SK-N-SH treated with all-trans-retinoic acid at 6 μM for 48 hours (cell line): ENCODE measurements at regions not wholly inside any gene's neighbourhood (a gene's known extent, or its start where the extent isn't known, plus 50 kb on each side); places are given as distances from the start of the nearest gene placed in this dataset.

ENCODE experiments used
- ATAC-seq: fragments of 200-7000 bp; cut with Tn5 transposase; 3 replicates; pipeline ENCODE4 v1.9.1; 2020; ENCODE audit warnings: mild to moderate bottlenecking, moderate library complexity
- ARNTL ChIP-seq: fragments of 450-650 bp; formaldehyde crosslinking; IDR thresholded peaks from 2 replicates; pipeline ENCODE4 v1.5.0; 2020; ENCODE audit warnings: low read depth, mild to moderate bottlenecking, moderate library complexity, borderline replicate concordance
- BACH2 ChIP-seq: fragments of 250-450 bp; sonication (Bioruptor Pico); IDR thresholded peaks from 2 replicates; pipeline ENCODE4 v1.9.0; 2021; ENCODE audit warnings: mild to moderate bottlenecking, borderline replicate concordance
- CSDC2 ChIP-seq: fragments of 250-450 bp; sonication (Bioruptor Pico); IDR thresholded peaks from 2 replicates; pipeline ENCODE4 v1.5.0; 2020; ENCODE audit warnings: mild to moderate bottlenecking, moderate library complexity
- ESRRG ChIP-seq: fragments of 250-450 bp; sonication (Bioruptor Pico); IDR thresholded peaks from 2 replicates; pipeline ENCODE4 v1.6.1; 2021; ENCODE audit warnings: mild to moderate bottlenecking
- GLIS3 ChIP-seq: fragments of 250-450 bp; sonication (Bioruptor Pico); IDR thresholded peaks from 2 replicates; pipeline ENCODE4 v1.5.0; 2020; ENCODE audit warnings: mild to moderate bottlenecking, moderate library complexity
- ISL1 ChIP-seq: fragments of 250-450 bp; sonication (Bioruptor Pico); IDR thresholded peaks from 2 replicates; pipeline ENCODE4 v2.1.2; 2022; ENCODE audit warnings: mild to moderate bottlenecking, moderate library complexity
- OSR1 ChIP-seq: fragments of 250-450 bp; sonication (Bioruptor Pico); IDR thresholded peaks from 2 replicates; pipeline ENCODE4 v1.8.0; 2022; ENCODE audit warnings: moderate library complexity, mild to moderate bottlenecking, inconsistent platforms
- PPARA ChIP-seq: fragments of 250-450 bp; sonication (Bioruptor Pico); IDR thresholded peaks from 2 replicates; pipeline ENCODE4 v1.5.0; 2020; ENCODE audit warnings: mild to moderate bottlenecking, borderline replicate concordance
- RARB ChIP-seq: fragments of 250-450 bp; sonication (Bioruptor Pico); IDR thresholded peaks from 2 replicates; pipeline ENCODE4 v1.8.0; 2021; ENCODE audit warnings: mild to moderate bottlenecking, moderate library complexity
- SNAI2 ChIP-seq: fragments of 250-450 bp; sonication (Bioruptor Pico); IDR thresholded peaks from 2 replicates; pipeline ENCODE4 v1.5.0; 2020; ENCODE audit warnings: mild to moderate bottlenecking, moderate library complexity
- TCF4 ChIP-seq: fragments of 250-450 bp; sonication (Bioruptor Pico); IDR thresholded peaks from 2 replicates; pipeline ENCODE4 v1.8.0; 2021; ENCODE audit warnings: mild to moderate bottlenecking, moderate library complexity, borderline replicate concordance
- TOX ChIP-seq: fragments of 250-450 bp; sonication (Bioruptor Pico); IDR thresholded peaks from 2 replicates; pipeline ENCODE4 v1.8.0; 2021; ENCODE audit warnings: mild to moderate bottlenecking, moderate library complexity, borderline replicate concordance
- ZFP3 ChIP-seq: fragments of 250-450 bp; sonication (Bioruptor Pico); IDR thresholded peaks from 2 replicates; pipeline ENCODE4 v1.5.0; 2020; ENCODE audit warnings: mild to moderate bottlenecking, moderate library complexity
- ZFP30 ChIP-seq: fragments of 450-650 bp; formaldehyde crosslinking; IDR thresholded peaks from 2 replicates; pipeline ENCODE4 v1.5.0; 2022; ENCODE audit warnings: mild to moderate bottlenecking, moderate library complexity
- ZNF8 ChIP-seq: fragments of 450-650 bp; formaldehyde crosslinking; IDR thresholded peaks from 2 replicates; pipeline ENCODE4 v1.5.0; 2020; ENCODE audit warnings: mild to moderate bottlenecking, moderate library complexity
- TF ChIP-seq, protein P1 (sequence below): fragments of 250-450 bp; sonication (Bioruptor Pico); IDR thresholded peaks from 2 replicates; pipeline ENCODE4 v1.5.1; 2020; ENCODE audit warnings: low read depth, mild to moderate bottlenecking, moderate library complexity
- TF ChIP-seq, protein P2 (sequence below): fragments of 250-450 bp; sonication (Bioruptor Pico); IDR thresholded peaks from 2 replicates; pipeline ENCODE4 v1.5.1; 2021; ENCODE audit warnings: mild to moderate bottlenecking, moderate library complexity
- TF ChIP-seq, protein P3 (sequence below): fragments of 250-450 bp; sonication (Bioruptor Pico); IDR thresholded peaks from 2 replicates; pipeline ENCODE4 v1.8.0; 2020; ENCODE audit warnings: mild to moderate bottlenecking, moderate library complexity, borderline replicate concordance
- TF ChIP-seq, protein P4 (sequence below): fragments of 250-450 bp; sonication (Bioruptor Pico); IDR thresholded peaks from 2 replicates; pipeline ENCODE4 v1.8.0; 2021; ENCODE audit warnings: low read depth, mild to moderate bottlenecking, moderate library complexity, borderline replicate concordance

DNA sequence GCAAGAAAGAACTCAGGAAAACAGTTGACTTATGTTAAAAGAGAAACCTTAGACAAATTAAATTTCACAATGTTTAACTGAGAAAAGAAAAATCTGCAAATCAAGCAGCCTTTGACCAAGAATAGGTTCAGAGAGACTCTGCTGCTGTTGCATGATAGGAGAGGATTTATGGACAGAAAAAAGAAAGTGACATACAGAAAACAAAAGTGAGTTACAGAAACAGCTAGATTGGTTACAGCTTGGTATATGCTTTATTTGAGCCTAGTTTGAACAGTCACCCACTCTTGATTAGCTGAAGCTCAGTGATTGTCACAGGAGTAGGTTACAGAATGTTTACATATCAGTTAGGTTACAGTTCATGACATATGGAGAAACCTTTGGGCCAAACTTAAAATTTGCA lies 258.2 kb upstream of the SPOPL start:
- no peak for TF ChIP-seq ARNTL (CRISPR knock-in tag)
- TF ChIP-seq CSDC2 (CRISPR knock-in tag): no peak
- no peak for TF ChIP-seq SNAI2 (CRISPR knock-in tag)
- no peak for TF ChIP-seq TCF4 (CRISPR knock-in tag)
- TF ChIP-seq, protein P1, sequence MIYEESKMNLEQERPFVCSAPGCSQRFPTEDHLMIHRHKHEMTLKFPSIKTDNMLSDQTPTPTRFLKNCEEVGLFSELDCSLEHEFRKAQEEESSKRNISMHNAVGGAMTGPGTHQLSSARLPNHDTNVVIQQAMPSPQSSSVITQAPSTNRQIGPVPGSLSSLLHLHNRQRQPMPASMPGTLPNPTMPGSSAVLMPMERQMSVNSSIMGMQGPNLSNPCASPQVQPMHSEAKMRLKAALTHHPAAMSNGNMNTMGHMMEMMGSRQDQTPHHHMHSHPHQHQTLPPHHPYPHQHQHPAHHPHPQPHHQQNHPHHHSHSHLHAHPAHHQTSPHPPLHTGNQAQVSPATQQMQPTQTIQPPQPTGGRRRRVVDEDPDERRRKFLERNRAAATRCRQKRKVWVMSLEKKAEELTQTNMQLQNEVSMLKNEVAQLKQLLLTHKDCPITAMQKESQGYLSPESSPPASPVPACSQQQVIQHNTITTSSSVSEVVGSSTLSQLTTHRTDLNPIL (CRISPR knock-in tag): no peak
- TF ChIP-seq ZFP3: no peak
- no peak for TF ChIP-seq TOX (CRISPR knock-in tag)
- TF ChIP-seq ZFP30 (CRISPR knock-in tag): no peak
- ATAC-seq: no peak

DNA sequence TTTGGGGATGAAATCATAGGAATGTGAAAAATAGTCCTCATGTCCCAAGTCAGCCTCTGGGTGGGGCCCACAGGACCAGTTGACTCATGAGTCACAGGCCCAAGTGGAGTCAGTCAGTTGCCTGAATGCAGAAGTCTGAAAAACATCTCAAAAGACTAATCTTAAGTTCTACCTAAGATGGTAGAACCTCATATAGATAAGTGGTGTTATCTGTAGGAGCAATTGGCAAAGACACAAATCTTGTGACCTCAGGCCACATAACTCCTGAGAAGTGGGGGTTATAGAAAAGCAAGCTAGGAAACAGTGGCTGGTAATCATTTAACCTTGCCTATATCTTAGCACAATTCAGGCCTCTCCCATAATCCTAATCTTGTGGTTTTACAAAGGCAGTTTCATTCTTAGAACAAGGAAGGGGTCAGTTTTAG lies 257.1 kb upstream of the SPOPL start:
- no peak for TF ChIP-seq RARB (CRISPR knock-in tag)
- TF ChIP-seq ARNTL (CRISPR knock-in tag): no peak
- no peak for TF ChIP-seq BACH2 (CRISPR knock-in tag)
- TF ChIP-seq, protein P2, sequence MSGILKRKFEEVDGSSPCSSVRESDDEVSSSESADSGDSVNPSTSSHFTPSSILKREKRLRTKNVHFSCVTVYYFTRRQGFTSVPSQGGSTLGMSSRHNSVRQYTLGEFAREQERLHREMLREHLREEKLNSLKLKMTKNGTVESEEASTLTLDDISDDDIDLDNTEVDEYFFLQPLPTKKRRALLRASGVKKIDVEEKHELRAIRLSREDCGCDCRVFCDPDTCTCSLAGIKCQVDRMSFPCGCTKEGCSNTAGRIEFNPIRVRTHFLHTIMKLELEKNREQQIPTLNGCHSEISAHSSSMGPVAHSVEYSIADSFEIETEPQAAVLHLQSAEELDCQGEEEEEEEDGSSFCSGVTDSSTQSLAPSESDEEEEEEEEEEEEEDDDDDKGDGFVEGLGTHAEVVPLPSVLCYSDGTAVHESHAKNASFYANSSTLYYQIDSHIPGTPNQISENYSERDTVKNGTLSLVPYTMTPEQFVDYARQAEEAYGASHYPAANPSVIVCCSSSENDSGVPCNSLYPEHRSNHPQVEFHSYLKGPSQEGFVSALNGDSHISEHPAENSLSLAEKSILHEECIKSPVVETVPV (CRISPR knock-in tag): no peak
- no peak for TF ChIP-seq ESRRG
- TF ChIP-seq CSDC2 (CRISPR knock-in tag): no peak
- TF ChIP-seq ISL1 (CRISPR knock-in tag): no peak
- TF ChIP-seq, protein P1 (CRISPR knock-in tag): no peak
- no peak for TF ChIP-seq PPARA (CRISPR knock-in tag)
- TF ChIP-seq, protein P3, sequence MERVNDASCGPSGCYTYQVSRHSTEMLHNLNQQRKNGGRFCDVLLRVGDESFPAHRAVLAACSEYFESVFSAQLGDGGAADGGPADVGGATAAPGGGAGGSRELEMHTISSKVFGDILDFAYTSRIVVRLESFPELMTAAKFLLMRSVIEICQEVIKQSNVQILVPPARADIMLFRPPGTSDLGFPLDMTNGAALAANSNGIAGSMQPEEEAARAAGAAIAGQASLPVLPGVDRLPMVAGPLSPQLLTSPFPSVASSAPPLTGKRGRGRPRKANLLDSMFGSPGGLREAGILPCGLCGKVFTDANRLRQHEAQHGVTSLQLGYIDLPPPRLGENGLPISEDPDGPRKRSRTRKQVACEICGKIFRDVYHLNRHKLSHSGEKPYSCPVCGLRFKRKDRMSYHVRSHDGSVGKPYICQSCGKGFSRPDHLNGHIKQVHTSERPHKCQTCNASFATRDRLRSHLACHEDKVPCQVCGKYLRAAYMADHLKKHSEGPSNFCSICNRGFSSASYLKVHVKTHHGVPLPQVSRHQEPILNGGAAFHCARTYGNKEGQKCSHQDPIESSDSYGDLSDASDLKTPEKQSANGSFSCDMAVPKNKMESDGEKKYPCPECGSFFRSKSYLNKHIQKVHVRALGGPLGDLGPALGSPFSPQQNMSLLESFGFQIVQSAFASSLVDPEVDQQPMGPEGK: no peak
- TF ChIP-seq SNAI2 (CRISPR knock-in tag): no peak
- TF ChIP-seq, protein P4, sequence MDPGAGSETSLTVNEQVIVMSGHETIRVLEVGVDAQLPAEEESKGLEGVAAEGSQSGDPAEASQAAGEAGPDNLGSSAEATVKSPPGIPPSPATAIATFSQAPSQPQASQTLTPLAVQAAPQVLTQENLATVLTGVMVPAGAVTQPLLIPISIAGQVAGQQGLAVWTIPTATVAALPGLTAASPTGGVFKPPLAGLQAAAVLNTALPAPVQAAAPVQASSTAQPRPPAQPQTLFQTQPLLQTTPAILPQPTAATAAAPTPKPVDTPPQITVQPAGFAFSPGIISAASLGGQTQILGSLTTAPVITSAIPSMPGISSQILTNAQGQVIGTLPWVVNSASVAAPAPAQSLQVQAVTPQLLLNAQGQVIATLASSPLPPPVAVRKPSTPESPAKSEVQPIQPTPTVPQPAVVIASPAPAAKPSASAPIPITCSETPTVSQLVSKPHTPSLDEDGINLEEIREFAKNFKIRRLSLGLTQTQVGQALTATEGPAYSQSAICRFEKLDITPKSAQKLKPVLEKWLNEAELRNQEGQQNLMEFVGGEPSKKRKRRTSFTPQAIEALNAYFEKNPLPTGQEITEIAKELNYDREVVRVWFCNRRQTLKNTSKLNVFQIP (CRISPR knock-in tag): no peak
- no peak for TF ChIP-seq OSR1 (CRISPR knock-in tag)
- no peak for ATAC-seq

DNA sequence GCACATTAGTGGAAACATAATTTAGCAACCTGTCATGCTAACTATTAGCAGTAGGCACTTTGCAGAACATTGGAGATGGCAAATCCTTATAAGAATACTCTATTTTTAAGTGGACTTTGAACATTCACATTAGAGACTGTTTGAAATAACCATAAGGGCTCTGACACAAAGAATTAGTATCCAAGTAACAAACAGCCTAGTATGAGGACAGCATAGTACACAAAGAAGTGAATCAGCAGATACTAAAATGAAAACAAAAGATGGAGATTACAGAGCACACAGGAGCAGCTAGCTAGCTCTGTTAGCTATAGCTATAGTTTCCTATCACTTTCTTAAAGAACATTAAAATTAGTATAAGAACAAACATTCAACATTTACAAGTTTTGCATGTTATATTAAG lies 256.3 kb upstream of the SPOPL start:
- ATAC-seq: no peak
- TF ChIP-seq GLIS3 (CRISPR knock-in tag) (no peak), ZNF8 (CRISPR knock-in tag) (no peak), PPARA (CRISPR knock-in tag) (no peak), TOX (CRISPR knock-in tag) (no peak), TCF4 (CRISPR knock-in tag) (no peak), ARNTL (CRISPR knock-in tag) (no peak)
- TF ChIP-seq, protein P4 (CRISPR knock-in tag): no peak
- TF ChIP-seq, protein P2 (CRISPR knock-in tag): no peak
- TF ChIP-seq, protein P3: no peak
